Smooth muscle cell (in vitro differentiated cells): ENCODE measurements at regions not wholly inside any gene's neighbourhood (a gene's known extent, or its start where the extent isn't known, plus 50 kb on each side); places are given as distances from the start of the nearest gene placed in this dataset.

ENCODE experiments used
- DNase-seq: peaks from one replicate; lab custom pipeline; 2025; ENCODE audit not compliant: unreplicated experiment; lab: John Stamatoyannopoulos, UW
- H2AFZ ChIP-seq: fragments of 200-600 bp; sonication (generic); 2 replicates; pipeline ENCODE4 v1.6.0; 2016; ENCODE audit warnings: antibody characterized with exemption, low read depth, mild to moderate bottlenecking
- H3F3A ChIP-seq: fragments of 200-600 bp; sonication (generic); 2 replicates; pipeline ENCODE4 v1.6.0; 2017; ENCODE audit warnings: antibody characterized with exemption, low read depth
- H3K27ac ChIP-seq: fragments of 200-600 bp; sonication (generic); 2 replicates; pipeline ENCODE4 v1.5.1; 2016; ENCODE audit warnings: low read depth, mild to moderate bottlenecking
- H3K27me3 ChIP-seq: fragments of 200-600 bp; sonication (generic); 2 replicates; pipeline ENCODE4 v1.6.1; 2016; ENCODE audit warnings: low read depth, mild to moderate bottlenecking
- H3K36me3 ChIP-seq: fragments of 200-600 bp; sonication (generic); 2 replicates; pipeline ENCODE4 v1.5.1; 2016; ENCODE audit warnings: low read depth
- H3K4me1 ChIP-seq: fragments of 200-600 bp; sonication (generic); 2 replicates; pipeline ENCODE4 v1.5.1; 2016; ENCODE audit warnings: low read depth
- H3K4me2 ChIP-seq: fragments of 200-600 bp; sonication (generic); 2 replicates; pipeline ENCODE4 v1.6.0; 2016; ENCODE audit warnings: mild to moderate bottlenecking
- H3K4me3 ChIP-seq: fragments of 200-600 bp; sonication (generic); 2 replicates; pipeline ENCODE4 v1.5.1; 2016; ENCODE audit warnings: mild to moderate bottlenecking
- H3K79me2 ChIP-seq: fragments of 200-600 bp; sonication (generic); 2 replicates; pipeline ENCODE4 v1.6.0; 2016; ENCODE audit warnings: low read depth, mild to moderate bottlenecking
- H3K9ac ChIP-seq: fragments of 200-600 bp; sonication (generic); 2 replicates; pipeline ENCODE4 v1.6.0; 2016; ENCODE audit warnings: low read depth
- H3K9me3 ChIP-seq: fragments of 200-600 bp; sonication (generic); replicated peaks from 2 replicates; pipeline ENCODE4 v1.5.1; 2016; ENCODE audit warnings: low read depth
- H4K20me1 ChIP-seq: fragments of 200-600 bp; sonication (generic); 2 replicates; pipeline ENCODE4 v1.6.0; 2016; ENCODE audit warnings: low read depth
- CTCF ChIP-seq: fragments of 200-600 bp; sonication (generic); IDR thresholded peaks from 2 replicates; pipeline ENCODE4 v1.5.1; 2017; ENCODE audit warnings: borderline replicate concordance, mild to moderate bottlenecking, antibody characterized with exemption; ENCODE audit not compliant: insufficient read depth, poor library complexity, severe bottlenecking
- WGBS: methylation state at CpG from one replicate; pipeline ENCODE4 v1.1.7; 2016; ENCODE audit warnings: low lambda C conversion rate; 5-methylcytosine and 5-hydroxymethylcytosine counted together

GRCh38 chr2:7826656-7827055 lies 855.2 kb upstream of the ID2 start:
- no peaks in the 10 kb centered on the region for H3K27me3 ChIP-seq
- H3K9ac ChIP-seq: no peak overlapping the region
- H3K9me3 ChIP-seq: no peaks in the 10 kb centered on the region
- DNase-seq: no peak
- no peaks in the 10 kb centered on the region for H4K20me1 ChIP-seq
- TF ChIP-seq CTCF: no peak
- H3K4me2 ChIP-seq: no peak overlapping the region
- 78% methylated on average over 4 of the region's 4 CpGs for whole genome bisulfite sequencing
- no peaks in the 10 kb centered on the region for H3K36me3 ChIP-seq
- H3K27ac ChIP-seq: no peak overlapping the region
- no peaks in the 10 kb centered on the region for H3F3A ChIP-seq
- H2AFZ ChIP-seq: no peak overlapping the region
- no peaks in the 10 kb centered on the region for H3K79me2 ChIP-seq
- H3K4me1 ChIP-seq: no peaks in the 10 kb centered on the region
- no peak overlapping the region for H3K4me3 ChIP-seq

GRCh38 chr2:7829241-7829640 lies 852.6 kb upstream of the ID2 start:
- Histone ChIP-seq H2AFZ (no peak overlapping the region), H3K9me3 (no peaks in the 10 kb centered on the region), H3K4me2 (no peak overlapping the region), H3F3A (no peaks in the 10 kb centered on the region), H3K36me3 (no peaks in the 10 kb centered on the region), H4K20me1 (no peaks in the 10 kb centered on the region), H3K4me3 (no peak overlapping the region), H3K4me1 (peaks cover 2% of the 10 kb centered on the region), H3K27me3 (no peaks in the 10 kb centered on the region), H3K27ac (no peak overlapping the region), H3K9ac (no peak overlapping the region), H3K79me2 (no peaks in the 10 kb centered on the region)
- 75% methylated on average over 3 of the region's 3 CpGs for WGBS
- no peak for DNase-seq
- TF ChIP-seq CTCF: no peak

- Histone ChIP-seq H3K4me3 (no peak overlapping the region), H3K27me3 (no peaks in the 10 kb centered on the region), H3K4me1 (peaks cover 7% of the 10 kb centered on the region), H3F3A (no peaks in the 10 kb centered on the region), H3K27ac (no peak overlapping the region), H3K9me3 (no peaks in the 10 kb centered on the region), H2AFZ (no peak overlapping the region), H3K36me3 (no peaks in the 10 kb centered on the region), H3K9ac (no peak overlapping the region), H3K4me2 (no peak overlapping the region), H3K79me2 (no peaks in the 10 kb centered on the region), H4K20me1 (no peaks in the 10 kb centered on the region)
- no peak for TF ChIP-seq CTCF
- 88% methylated on average over 2 of the region's 2 CpGs for WGBS
- no peak for DNase-seq
These were observed 851.2 kb upstream of the ID2 start for GRCh38 chr2:7830616-7831015.

GRCh38 chr2:7835151-7835550 lies 846.7 kb upstream of the ID2 start:
- H3K9ac ChIP-seq: no peak overlapping the region
- H3K4me1 ChIP-seq: peaks cover 7% of the 10 kb centered on the region
- no peaks in the 10 kb centered on the region for H4K20me1 ChIP-seq
- H3K4me2 ChIP-seq: no peak overlapping the region
- no peak overlapping the region for H3K27ac ChIP-seq
- WGBS: 94% methylated on average over 3 of the region's 3 CpGs
- DNase-seq: no peak
- H3K4me3 ChIP-seq: no peak overlapping the region
- no peaks in the 10 kb centered on the region for H3K9me3 ChIP-seq
- H3K36me3 ChIP-seq: no peaks in the 10 kb centered on the region
- no peaks in the 10 kb centered on the region for H3K27me3 ChIP-seq
- no peak overlapping the region for H2AFZ ChIP-seq
- H3K79me2 ChIP-seq: no peaks in the 10 kb centered on the region
- H3F3A ChIP-seq: no peaks in the 10 kb centered on the region
- no peak for TF ChIP-seq CTCF
